ENCODE measurements at regions not wholly inside any gene's neighbourhood (a gene's known extent, or its start where the extent isn't known, plus 50 kb on each side); places are given as distances from the start of the nearest gene placed in this dataset.
"Not testable (repeated sequence)": the region's sequence is repeated elsewhere in the genome, so short reads cannot be mapped to it uniquely, and the experiment has no call there.

DNA sequence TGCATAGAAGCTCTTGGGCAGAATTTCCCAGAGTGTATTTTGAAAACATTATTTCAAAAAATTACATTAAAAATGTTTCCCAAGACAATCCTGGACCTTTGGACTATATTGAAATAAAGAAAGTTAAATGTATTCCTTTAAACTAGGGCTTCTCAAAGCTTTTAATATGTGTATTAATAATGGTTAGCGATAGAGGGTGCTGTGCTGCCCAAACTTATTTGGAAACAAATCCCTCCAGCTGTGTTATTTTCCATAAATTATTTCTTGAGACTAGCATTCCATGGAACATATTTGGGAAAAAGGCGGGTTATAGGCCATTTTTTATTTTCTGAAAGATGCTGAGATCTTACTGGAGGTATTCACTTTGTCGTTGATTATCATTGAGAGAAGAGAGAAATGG lies 397.8 kb upstream of the MIS18BP1 start:
- H3K36me3 ChIP-seq (ENCODE audit: control insufficient read depth, insufficient read depth, low read length), result no peaks in the 10 kb centered on the region
- no peaks in the 10 kb centered on the region for H3K27me3 ChIP-seq (ENCODE audit: control insufficient read depth, insufficient read depth, low read length)
- ChIA-PET CTCF (interaction anchor here (0.7 to 1.4 kb wide), 2 partner anchors 15 to 40 kb away, joined by 3 read pairs; no protein-coding TSS in a partner anchor), POLR2A (no interaction called here)
- TF ChIP-seq CTCF (IDR thresholded peaks at IDR 0.05; ENCODE audit: insufficient read depth, low read depth, low read length), result no peak
- DNase-seq (ENCODE audit: low read depth), result no peak
- H3K4me3 ChIP-seq (ENCODE audit: low read depth, low read length), result no peak overlapping the region

GRCh38 chr14:45649051-45649450 lies 396.0 kb upstream of the MIS18BP1 start:
- no peak for DNase-seq (ENCODE audit: low read depth)
- Histone ChIP-seq H3K36me3 (ENCODE audit: control insufficient read depth, insufficient read depth, low read length) (no peaks in the 10 kb centered on the region), H3K4me3 (ENCODE audit: low read depth, low read length) (no peak overlapping the region), H3K27me3 (ENCODE audit: control insufficient read depth, insufficient read depth, low read length) (no peaks in the 10 kb centered on the region)
- no peak for TF ChIP-seq CTCF (IDR thresholded peaks at IDR 0.05; ENCODE audit: insufficient read depth, low read depth, low read length)
- POLR2A ChIA-PET, result no interaction called here
- CTCF ChIA-PET, result no interaction called here

DNA sequence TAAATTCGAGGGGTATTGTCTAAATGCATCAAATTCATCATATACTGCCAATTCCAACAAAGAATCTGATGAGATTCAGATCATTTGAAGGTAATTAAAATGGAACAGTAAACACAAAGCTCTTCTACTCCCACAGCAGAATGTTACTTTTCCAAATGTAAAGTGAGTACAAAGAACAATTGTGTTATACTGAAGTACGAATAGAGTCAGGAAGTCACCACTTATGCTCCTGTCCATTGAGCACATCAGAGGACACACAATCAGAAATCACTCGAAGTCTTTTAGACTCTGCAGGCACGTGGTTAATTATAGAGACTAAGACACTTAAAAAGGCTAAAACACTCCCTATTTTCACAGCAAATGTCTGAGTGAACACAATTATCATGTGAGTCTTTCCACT lies 388.5 kb upstream of the MIS18BP1 start:
- CTCF ChIA-PET, result no interaction called here

DNA sequence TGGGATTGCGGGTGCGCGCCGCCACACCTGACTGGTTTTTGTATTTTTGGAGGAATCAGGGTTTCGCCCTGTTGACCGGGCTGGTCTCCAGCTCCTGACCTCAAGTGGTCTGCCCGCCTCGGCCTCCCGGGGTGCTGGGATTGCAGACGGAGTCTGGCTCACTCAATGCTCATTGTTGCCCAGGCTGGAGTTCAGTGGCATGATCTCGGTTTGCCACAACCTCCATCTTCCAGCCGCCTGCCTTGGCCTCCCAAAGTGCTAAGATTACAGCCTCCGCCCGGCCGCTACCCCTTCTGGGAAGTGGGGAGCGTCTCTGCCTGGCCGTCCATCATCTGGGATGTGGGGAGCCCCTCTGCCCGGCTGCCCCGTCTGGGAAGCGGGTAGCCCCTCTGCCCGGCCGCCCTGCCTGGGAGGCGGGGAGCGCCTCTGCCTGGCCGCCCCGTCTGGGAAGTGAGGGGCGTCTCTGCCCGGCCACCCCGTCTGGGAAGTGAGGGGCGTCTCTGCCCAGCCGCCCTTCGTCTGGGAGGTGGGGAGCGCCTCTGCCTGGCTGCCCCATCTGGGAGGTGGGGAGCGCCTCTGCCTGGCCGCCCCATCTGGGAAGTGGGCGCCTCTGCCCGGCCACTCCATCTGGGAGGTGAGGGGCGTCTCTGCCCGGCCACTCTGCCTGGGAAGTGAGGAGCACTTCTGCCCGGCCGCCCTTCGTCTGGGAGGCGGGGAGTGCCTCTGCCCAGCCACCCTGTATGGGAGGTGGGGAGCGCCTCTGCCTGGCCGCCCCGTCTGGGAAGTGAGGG lies 381.8 kb upstream of the MIS18BP1 start:
- CTCF ChIA-PET; H3K27me3 ChIP-seq (ENCODE audit: control insufficient read depth, insufficient read depth, low read length); H3K36me3 ChIP-seq (ENCODE audit: control insufficient read depth, insufficient read depth, low read length); DNase-seq (ENCODE audit: low read depth); H3K4me3 ChIP-seq (ENCODE audit: low read depth, low read length); POLR2A ChIA-PET: not testable (repeated sequence)

More for the DNA sequence above, 388.5 kb upstream of the MIS18BP1 start:
- Histone ChIP-seq H3K4me3 (ENCODE audit: low read depth, low read length) (no peak overlapping the region), H3K36me3 (ENCODE audit: control insufficient read depth, insufficient read depth, low read length) (no peaks in the 10 kb centered on the region), H3K27me3 (ENCODE audit: control insufficient read depth, insufficient read depth, low read length) (no peaks in the 10 kb centered on the region)
- no peak for DNase-seq (ENCODE audit: low read depth)
- TF ChIP-seq CTCF (IDR thresholded peaks at IDR 0.05; ENCODE audit: insufficient read depth, low read depth, low read length), result no peak
- POLR2A ChIA-PET, result no interaction called here

DNA sequence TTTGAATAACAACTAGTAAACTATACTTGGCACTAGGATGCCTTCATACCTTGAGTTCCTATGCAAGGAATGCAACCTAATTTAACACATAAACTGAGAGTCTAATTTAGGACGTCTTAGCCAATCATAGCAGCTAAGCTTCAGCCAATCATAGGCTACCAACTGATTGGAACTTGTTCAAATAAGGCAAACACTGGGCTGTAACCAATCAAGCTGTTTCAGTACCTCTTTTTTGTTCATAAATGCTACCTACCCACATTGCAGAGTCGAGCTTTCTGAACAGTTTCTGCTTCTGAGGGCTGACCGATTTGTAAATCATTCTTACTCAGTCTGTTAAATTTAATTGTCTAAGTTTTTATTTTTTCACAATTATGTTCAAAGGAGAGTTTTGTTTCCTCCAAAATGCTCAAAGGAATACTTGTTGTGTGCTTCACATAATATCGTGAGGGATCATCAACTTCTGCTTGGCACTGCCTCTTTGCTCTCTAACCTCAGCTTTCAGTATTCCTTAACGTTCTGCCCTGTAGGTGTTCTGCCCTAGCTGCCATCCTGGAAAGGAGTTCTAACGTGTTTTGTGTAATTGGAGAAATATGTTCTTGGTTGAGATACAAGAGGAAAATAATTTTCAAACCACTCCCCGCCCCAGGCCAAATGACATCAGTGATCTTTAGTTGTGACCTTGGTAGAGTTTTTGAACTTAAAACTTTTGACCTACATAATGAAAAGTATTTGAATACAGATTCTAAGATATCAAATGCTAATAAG lies 380.4 kb upstream of the MIS18BP1 start:
- no peak for TF ChIP-seq CTCF (IDR thresholded peaks at IDR 0.05; ENCODE audit: insufficient read depth, low read depth, low read length)
- H3K4me3 ChIP-seq (ENCODE audit: low read depth, low read length), result no peak overlapping the region
- CTCF ChIA-PET, result no interaction called here
- no peaks in the 10 kb centered on the region for H3K27me3 ChIP-seq (ENCODE audit: control insufficient read depth, insufficient read depth, low read length)
- POLR2A ChIA-PET, result no interaction called here
- H3K36me3 ChIP-seq (ENCODE audit: control insufficient read depth, insufficient read depth, low read length), result no peaks in the 10 kb centered on the region
- DNase-seq (ENCODE audit: low read depth), result no peak

Measured in BJ (cell line).